Testis (tissue), 2 donors: ENCODE measurements at regions not wholly inside any gene's neighbourhood (a gene's known extent, or its start where the extent isn't known, plus 50 kb on each side); places are given as distances from the start of the nearest gene placed in this dataset.

Source experiments
- POLR2A ChIP-seq: fragments of 450-650 bp; IDR thresholded peaks from one replicate; pipeline ENCODE4 v1.6.1; 2017; ENCODE audit warnings: antibody characterized with exemption, mild to moderate bottlenecking, moderate library complexity
- TF ChIP-seq, protein P1 (sequence below), 3 experiments: fragments of 450-650 bp in 2 of 3; fragments of 200-600 bp in 1 of 3; sonication (generic) in 1 of 3; IDR thresholded peaks; one replicate each; pipeline ENCODE4 v1.5.1; 2016 to 2019; ENCODE audit warnings: antibody characterized with exemption in 3 of 3, mild to moderate bottlenecking in 2 of 3, moderate library complexity in 1 of 3

GRCh38 chr6:44609051-44609612 is 221.6 kb downstream of the CDC5L start:
- TF ChIP-seq, protein P1, sequence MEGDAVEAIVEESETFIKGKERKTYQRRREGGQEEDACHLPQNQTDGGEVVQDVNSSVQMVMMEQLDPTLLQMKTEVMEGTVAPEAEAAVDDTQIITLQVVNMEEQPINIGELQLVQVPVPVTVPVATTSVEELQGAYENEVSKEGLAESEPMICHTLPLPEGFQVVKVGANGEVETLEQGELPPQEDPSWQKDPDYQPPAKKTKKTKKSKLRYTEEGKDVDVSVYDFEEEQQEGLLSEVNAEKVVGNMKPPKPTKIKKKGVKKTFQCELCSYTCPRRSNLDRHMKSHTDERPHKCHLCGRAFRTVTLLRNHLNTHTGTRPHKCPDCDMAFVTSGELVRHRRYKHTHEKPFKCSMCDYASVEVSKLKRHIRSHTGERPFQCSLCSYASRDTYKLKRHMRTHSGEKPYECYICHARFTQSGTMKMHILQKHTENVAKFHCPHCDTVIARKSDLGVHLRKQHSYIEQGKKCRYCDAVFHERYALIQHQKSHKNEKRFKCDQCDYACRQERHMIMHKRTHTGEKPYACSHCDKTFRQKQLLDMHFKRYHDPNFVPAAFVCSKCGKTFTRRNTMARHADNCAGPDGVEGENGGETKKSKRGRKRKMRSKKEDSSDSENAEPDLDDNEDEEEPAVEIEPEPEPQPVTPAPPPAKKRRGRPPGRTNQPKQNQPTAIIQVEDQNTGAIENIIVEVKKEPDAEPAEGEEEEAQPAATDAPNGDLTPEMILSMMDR (IDR thresholded peaks at IDR 0.05): no peak
- no peak for TF ChIP-seq POLR2A
